Muscle of back (tissue), 3 donors: ENCODE measurements at regions not wholly inside any gene's neighbourhood (a gene's known extent, or its start where the extent isn't known, plus 50 kb on each side); places are given as distances from the start of the nearest gene placed in this dataset.
A peak's percentile ranks its signal among the peaks of the same experiment; 100 is the strongest.

Experiments used
- DNase-seq, 3 donors: peaks; one replicate each; pipeline versions ENCODE4 v3.0.0 to v3.0.0-alpha.2; 2013

DNA sequence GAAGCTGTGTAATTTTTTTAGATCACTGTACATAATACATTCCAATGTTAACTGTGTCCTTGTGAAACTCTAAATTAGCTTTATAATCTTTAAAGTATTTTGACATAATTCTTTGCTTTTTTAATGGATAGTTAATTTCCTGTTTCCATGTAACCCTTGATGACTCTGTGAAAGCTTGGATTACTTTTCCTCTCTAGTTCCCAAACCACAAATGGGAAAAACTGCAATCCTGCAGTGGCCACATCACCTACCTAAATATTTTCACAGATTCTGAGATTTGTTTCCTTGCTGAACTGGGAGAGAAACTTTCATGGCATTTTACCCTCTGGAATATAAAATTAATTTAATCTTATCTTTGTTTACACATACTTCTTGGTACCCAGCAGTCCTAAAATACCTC, 161.6 kb upstream of the CCDC68 start:
- no peak for DNase-seq

DNA sequence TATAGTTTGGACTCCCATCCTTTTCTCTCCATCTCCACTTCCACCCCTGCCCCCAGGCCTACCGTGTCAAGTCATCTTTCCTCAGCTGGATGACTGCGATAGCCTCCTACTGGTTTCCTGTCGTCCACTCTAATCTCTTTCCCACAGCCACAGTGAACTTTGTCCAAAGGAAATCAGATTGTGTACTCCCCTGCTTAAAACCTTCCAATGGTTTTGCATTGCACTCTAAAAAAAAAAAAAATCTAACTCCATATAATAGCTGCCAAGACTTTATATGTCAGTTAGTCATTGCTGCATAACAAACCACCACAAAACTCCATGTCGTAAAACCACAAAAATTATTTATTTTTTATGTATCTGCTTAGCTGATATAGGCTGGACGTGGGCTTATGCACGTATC, 160.2 kb upstream of the CCDC68 start:
- DNase-seq, result no peak

DNA sequence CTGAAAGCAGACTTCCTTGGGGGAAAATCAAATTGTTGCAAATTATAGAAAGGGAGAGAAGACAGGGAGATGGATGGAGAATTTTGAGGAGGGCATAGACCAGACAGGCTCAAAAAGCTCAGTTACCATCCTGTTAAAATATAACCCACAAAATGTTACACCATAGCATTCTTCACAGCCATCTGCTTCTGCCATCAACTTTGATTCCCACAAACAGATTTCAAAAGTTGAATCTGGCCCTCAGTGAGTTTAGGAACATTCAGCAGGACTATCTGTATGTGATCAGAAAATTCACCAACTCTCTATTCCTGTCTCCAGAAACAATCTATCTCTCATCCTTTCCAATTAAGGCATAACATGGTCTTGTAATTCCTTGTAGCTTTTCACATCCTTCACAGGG, 159.8 kb upstream of the CCDC68 start:
- no peak for DNase-seq

DNA sequence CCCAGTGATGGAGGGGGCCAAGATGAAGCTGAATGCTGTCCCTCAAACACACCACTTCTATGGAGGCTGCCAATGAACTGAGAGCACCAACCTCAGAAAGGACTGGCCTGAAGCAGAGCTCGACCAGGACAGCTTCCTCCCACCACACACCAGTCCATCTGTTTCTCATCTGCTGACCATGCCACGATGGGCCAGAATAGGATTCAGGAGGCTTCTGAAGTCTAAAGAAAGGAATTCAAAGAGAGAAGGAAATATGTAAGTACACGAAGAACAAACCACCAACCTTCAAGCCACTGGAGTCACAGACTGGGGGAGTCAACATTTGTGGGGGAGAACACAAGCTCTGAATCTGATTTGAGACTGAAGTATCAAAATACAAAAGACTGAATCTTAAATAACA, 157.6 kb upstream of the CCDC68 start:
- DNase-seq, result no peak

DNA sequence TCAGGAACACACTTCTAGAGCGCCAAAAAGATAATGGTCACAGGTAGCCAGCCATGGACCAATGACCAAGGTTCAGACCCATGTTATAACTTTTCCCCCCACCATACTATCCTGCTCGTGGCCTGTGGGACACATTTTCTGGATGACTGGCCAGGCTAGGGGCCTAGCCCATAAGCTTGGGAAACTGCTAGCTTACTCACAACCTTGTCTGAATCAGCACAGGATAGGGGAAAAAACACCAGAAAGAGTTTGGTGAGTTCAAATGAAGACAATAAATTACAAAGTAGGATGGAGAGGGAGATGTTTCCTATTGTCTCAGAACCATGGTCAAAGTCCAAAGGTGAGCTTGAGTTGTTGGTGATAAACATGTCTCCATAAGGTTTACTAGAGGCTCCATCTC, 156.3 kb upstream of the CCDC68 start:
- DNase-seq, result no peak

DNA sequence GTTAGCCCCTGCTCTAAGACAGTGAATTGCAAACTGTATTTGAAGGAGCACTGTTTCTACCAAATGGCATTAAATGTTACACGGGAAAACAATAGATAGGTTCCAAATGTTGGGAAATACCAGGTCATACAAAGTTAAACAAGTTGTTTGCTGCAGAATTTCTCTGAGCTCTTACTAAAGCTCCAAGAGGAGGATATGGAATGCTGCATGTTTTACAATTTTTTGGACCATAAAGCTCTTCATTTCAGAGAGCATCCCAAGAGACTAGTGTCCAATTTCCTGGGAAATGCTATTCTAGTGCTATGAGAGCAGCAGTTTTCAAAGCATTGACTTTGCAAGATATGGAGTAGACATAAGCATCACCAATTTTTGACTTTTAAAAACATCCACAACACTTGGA, 155.6 kb upstream of the CCDC68 start:
- DNase-seq, result peak in 1 of 3 donors; percentile 53

DNA sequence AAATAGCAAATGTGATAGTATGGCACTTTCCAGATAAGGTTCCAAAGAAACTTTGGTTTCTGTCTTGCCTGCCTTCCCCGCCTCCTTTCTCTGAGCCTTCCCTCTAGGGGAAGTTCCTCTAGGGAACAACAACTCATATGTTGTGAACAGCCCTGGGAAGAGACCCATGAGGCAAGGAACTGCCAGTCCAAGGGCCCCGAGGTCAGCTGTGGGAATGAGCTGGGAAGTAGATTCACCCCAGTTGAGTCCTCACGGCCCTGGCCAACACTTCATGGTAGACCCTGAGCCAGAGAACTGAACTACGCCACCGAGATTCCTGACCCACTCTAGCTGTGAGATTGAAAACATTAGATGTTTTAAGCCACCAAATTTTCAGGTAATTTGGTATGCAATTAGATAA, 154.5 kb upstream of the CCDC68 start:
- DNase-seq, result no peak

DNA sequence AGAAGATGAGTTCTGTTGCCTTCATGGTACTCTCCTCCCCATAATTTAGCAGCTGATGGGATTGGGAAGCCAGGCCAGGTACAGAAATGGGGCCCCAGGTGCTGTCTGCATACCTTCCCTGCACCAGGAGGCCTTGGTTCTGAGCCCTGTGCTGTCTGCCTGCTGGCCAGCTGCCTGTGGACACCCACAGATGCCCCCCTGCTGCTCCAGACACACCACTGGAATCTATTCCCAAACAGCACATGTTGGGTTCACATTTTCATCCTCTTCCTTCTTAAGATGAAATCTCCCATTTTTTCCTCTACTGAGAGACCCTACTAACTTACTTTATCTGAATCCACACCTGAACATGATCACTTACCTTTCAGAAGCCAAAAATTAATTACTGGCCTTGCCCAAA, 152.0 kb upstream of the CCDC68 start:
- DNase-seq, result no peak

DNA sequence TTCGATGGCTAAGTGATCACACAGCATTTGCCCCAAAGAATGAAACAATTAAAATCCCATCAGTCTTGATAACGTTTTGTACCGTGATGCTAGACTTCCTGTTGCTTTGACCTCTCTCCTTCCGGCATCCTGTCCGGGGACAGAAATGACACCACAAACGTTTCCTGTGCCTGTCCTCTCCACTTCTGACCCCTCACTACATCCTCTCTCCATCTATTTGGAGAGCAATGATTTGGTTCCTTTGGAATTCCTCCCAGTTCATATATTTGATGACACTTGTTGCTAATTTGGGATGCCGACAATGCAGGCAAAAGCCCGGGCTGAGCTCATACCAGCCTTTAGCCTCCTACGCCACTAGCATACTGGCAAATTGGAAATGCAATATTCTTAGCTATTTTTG, 151.2 kb upstream of the CCDC68 start:
- DNase-seq, result peak in 2 of 3 donors; percentile 28 to 54

DNA sequence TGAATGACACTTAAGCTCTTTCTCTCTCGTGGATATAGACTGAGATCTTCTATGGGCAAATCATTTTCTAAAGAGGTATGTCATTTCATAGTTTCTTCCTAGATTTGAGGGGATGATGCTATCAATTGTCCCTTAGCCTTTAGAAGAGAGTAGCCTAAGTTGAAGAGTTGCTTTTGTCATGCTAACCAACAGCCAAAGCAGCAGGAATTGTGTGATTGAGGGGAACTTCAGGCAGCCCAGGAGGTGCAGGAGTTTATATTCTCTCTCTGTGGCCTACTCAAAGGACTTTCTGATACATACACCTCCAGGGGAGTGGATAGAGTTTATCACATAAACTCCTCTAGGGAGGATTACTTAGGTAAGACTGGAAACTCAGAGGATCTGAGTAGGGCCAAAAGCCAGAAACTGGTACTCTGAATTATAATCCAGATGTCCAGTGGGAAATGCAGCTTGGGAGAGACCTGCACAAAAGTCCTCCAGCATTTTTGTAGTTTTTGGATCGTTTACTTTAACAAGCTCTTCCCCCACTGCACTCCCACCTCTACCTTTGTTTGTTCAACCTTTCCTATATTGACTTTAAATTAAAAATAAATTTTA, 150.7 kb upstream of the CCDC68 start:
- DNase-seq, result peak in 1 of 3 donors; percentile 13

DNA sequence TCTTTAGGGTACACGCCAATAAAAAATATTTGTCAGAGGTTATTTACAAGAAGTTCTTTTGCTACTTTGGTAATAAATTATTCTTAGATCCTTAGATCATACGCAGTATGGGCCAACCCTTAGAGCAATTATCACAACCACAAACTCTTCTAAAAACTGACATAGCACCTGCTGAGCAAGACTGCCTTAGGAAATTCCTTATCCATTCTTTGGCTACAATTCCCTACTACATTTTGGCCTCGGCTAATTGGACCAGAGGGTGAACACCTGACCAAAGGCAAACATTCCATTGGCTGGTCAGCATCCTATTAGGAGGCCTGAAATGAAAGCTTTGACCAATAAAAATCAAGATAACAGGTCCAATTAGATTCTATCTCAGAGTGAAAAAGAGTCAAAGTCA, 147.6 kb upstream of the CCDC68 start:
- no peak for DNase-seq

DNA sequence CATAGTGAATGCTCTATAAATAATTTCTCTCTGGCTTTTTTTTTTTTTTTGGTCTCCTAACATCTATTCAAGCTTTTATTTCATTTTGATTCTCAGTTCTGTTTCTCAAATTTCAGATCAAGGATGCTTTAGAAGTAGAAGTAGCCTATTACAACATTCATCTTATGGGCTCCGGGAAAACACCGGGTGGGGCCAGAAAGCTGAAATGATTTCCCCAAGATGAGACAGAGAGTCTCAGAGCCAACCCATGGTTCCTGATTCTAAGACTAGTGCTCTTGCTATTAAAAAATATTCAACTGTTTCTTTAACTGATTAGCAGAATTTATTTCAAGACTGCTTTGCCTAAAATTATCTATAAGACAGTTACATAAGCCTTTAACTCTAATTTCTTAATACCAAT, 147.2 kb upstream of the CCDC68 start:
- DNase-seq, result no peak

DNA sequence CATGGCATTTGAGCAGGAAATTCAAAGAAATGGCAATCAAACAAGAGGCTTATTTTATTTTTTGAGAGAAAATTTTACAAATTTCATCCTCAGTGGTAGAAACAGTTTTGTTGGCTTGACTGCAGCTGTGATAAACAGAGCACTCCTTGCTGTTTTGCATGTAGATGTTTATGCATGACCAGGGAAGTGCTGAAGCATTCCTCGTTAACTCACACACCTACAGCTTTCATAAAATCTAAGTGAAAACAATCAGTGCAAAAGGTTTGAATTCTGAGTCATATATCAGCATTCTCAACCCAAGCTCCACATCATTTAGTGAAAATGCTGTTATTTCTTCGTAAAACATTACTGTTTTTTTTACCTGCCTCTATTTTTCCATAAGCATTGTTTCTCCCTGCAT, 146.6 kb upstream of the CCDC68 start:
- DNase-seq, result no peak

DNA sequence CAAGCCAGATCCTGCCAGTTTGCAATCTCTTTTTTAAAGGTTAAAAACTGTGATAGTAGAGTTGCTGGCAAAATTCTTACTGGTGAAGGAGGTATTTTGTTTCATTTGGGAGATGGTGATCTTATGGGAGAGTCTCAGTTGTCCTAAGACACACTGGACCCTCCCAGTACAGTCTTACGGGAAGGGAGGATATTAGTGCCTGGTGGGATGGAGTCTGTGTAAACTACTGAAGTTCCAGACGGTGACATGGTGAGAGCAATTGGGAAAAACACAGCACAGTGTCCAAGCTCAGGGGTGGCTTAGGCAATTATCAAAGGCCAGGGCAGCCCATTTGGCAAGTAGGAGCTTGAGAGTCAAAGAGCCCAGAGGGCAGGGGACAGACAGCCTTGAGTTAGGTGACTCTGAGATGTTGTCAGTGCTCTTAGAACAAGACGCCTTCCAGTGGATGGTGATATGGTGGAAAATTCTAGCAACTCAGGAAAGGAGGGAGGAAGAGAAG, 143.7 kb upstream of the CCDC68 start:
- no peak for DNase-seq

DNA sequence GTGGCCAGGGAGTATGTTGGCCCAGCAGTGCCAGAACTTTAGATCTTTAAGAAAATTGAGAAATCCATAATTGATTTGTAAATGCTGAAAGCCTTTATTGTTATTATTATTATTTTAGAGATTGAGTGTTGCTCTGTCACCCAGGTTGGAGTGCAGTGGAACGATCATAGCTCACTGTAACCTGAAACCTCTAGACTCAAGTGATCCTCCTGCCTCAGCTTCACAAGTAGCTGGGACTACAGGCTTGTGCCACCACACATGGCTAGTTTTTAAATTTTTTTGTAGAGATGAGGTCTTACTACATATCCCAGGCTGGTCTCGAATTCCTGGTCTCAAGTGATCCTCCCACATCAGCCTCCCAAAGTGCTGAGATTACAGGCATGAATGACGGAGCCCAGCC, 143.2 kb upstream of the CCDC68 start:
- no peak for DNase-seq

DNA sequence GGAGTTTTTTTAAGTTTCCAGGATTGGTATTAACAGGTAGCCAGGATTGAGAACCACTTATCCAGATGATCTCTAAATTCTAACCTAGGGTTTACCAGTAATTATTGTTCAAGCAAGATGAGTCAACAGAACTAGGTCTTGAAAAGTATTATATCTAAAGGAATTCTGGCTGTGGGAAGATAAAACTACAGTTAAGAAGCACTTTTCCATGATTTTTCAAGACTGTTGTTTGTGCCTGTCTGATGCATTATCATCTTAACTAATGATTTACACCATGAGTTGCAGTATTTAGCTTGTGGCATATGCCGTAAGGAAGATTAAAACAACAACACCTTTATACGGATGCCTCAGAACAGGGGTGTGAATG, 142.2 kb upstream of the CCDC68 start:
- DNase-seq, result no peak

DNA sequence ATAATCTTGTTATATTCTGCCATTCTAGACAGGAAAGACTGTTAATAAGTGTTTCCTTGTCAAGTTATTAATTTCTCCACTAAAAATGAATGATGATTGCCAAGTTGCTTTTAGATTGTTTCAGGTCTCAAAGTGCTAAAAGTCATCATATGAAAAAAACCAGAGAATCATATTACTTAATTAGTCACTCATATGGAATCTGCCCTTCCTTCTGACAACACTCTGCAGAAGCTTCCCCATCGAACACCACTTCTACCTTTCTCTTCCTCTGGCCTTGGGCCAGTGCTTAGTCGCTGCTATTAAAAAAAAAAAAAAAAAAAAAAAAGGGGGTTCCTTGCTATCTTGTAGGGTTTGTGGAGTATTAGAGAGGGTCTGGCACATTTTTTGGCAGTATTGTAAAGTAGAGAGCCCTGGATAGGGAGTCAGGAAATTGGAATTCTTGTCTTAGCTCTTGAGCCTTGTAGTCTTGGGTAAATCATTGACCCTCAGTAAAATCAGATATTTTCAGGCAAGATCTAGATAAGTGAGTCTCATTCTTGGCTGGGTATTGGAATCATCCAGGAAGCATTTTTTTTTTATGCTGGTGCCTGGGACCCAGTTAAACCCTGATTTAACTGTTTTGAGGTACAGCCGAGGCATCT, 141.7 kb upstream of the CCDC68 start:
- no peak for DNase-seq

DNA sequence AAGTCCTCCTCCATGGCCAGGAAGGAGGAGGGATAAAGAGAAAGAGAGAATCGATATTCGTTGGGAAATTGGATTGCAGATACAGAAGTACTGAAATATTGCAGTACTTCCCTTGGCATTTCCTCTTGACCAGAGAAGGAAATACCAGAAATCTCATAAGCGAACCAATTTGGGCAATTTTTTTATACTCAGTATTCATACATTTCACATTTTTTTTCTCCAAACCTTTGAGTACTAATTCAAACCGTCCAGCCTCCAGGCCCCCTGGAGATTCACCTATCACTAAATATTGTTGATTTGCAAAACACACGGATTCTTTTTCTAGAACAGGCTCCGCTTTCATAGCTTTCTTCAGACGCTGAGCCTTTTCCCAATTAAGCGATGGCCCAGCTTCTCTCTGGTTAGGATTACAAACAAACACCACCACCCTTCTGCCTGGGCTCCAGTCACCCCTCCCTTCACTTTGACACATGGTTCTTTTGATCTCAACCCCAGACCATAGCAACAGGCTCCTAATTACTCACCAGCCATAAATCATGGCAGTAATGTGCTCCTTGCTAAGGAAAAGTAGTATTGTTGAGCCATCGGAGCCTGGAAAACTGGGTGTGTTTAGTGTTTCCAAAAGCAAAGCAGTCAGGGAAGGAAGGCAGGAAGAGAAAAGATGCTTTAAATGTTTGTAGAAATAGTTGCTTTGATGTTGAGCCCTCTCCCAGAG, 138.4 kb upstream of the CCDC68 start:
- DNase-seq, result no peak

DNA sequence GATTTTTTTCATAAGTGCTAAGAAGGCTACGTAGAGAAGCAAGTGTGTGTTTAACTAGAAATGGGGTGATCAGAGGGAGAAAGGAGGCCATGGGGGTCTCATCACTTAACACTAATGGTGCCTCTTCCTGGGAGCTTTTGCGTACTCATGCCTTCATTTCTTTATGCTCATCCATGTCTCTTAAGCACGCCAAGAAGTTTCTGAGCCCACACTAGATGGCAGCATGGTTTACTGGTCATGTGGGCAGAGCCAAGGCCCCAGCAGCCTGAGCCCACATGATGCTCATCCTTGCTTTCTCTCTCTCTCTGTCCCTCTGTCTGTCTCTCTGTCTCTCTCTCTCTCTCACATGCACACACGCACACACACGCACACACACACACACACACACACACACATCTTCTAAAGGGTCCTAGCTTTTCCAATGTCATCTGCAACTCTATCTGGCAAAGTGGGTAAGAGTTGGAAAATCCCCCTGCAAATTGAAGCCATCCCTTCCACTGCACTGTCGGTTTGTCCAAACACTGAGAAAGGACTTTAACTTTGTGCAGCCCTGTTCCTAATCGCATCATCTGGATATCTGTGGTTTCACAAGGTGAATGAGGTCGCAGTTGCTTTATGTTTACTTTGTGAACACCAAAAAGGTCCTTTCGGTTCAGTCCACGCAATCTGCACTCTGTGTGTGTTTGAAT, 137.1 kb upstream of the CCDC68 start:
- DNase-seq, result peak; percentile 36 to 62 (median 59)

DNA sequence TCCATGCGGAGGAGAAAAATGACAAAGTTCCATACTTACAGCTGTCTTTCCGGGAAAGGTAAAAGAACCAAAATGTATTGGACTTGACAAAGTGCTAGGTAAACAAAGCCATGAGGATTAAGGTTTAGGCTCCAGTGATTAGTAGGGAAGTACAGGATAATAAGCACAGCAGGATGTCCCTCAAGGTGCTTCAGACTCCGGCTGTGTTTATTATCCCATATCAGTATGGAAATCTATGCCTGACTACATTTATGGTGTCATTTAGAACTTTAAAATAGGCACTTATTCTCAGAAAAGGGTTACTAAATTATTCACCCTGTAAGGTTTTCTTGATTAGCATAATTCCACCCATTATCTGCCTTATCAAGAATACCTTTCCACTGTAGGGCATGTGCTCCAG, 136.3 kb upstream of the CCDC68 start:
- DNase-seq, result no peak

DNA sequence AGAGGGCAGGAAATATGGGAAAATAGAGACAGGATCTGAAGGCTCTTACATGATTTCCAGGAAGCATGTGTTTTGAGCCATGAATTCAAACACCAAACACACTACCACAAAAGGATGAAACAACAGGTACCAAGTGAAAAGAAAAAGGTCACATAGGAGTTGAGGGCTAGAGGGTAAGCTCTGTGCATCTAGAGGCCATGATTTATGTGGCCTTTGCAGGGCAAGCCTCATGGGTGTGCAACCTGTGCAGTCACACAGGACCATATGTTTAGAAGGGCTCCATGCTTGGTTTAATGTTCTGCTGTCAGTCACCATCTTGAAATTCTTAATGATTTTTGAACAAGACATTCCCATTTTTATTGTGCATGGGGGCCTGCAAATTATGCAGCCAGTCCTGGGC, 134.5 kb upstream of the CCDC68 start:
- no peak for DNase-seq

DNA sequence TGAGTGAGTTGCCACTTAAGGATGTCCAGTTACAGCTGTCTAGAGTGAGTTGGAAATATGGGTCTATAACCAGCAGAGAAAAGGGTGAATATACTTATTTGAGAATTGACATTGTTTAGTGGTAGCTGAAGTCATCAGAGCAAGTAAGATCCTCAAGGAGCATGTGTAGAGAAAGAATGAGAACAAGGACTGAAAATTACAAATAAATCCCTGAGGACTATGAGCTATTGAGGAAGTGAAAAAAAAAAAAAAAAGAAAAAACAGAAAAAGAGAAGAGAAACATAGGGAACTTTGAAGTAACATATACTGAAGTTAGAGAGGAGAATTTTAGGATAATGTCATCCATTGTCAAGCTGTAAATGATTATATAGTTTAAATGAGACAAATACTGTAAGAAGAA, 134.0 kb upstream of the CCDC68 start:
- no peak for DNase-seq

DNA sequence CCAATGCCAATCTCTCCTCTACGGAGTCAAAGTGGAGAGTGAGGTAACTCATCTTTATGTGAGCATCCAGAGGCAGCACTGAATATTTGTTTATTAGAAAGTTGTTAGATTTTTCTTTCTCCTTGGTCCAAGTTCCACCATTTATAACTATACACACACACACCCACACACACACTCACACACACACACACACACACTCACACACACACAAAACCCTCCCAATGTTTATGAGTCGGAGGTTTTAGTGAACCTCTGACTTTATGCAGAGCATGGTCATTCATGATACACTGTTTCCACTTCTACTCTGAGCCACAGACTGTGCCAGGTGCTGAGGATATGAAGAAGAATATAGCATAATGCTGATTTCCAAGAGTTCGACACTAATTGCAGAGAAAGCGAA, 132.9 kb upstream of the CCDC68 start:
- DNase-seq, result no peak
